ENCODE measurements at regions not wholly inside any gene's neighbourhood (a gene's known extent, or its start where the extent isn't known, plus 50 kb on each side); places are given as distances from the start of the nearest gene placed in this dataset.

GRCh38 chr11:62026739-62027370, 59.4 kb upstream of the FTH1 start:
- TF ChIP-seq EGR1 (IDR thresholded peaks at IDR 0.05): no peak
- TF ChIP-seq USF1 (IDR thresholded peaks at IDR 0.05): no peak
- TF ChIP-seq NFIC (IDR thresholded peaks at IDR 0.05): no peak
- TF ChIP-seq ZBTB7A (IDR thresholded peaks at IDR 0.05; ENCODE audit: low read depth): no peak

GRCh38 chr11:62025487-62026105, 58.2 kb upstream of the FTH1 start:
- TF ChIP-seq NFIC (IDR thresholded peaks at IDR 0.05): no peak
- TF ChIP-seq FOXM1 (IDR thresholded peaks at IDR 0.05; ENCODE audit: borderline replicate concordance, low read depth): no peak
- TF ChIP-seq TCF12 (IDR thresholded peaks at IDR 0.05; ENCODE audit: low read depth): no peak
- no peak for TF ChIP-seq USF1 (IDR thresholded peaks at IDR 0.05)
- TF ChIP-seq CREB1 (IDR thresholded peaks at IDR 0.05; ENCODE audit: low read depth): no peak
- no peak for TF ChIP-seq REST (IDR thresholded peaks at IDR 0.05; ENCODE audit: low read depth)

GRCh38 chr11:62024936-62025486, 57.6 kb upstream of the FTH1 start:
- TF ChIP-seq NFIC (IDR thresholded peaks at IDR 0.05): no peak
- no peak for TF ChIP-seq MAX (IDR thresholded peaks at IDR 0.05)
- no peak for TF ChIP-seq EP300 (IDR thresholded peaks at IDR 0.05; ENCODE audit: borderline replicate concordance)
- no peak for TF ChIP-seq CEBPB (IDR thresholded peaks at IDR 0.05)
- no peak for TF ChIP-seq TCF12 (IDR thresholded peaks at IDR 0.05; ENCODE audit: low read depth)
- no peak for TF ChIP-seq CREB1 (IDR thresholded peaks at IDR 0.05; ENCODE audit: low read depth)
- no peak for TF ChIP-seq FOXM1 (IDR thresholded peaks at IDR 0.05; ENCODE audit: borderline replicate concordance, low read depth)
- TF ChIP-seq YY1 (IDR thresholded peaks at IDR 0.05; ENCODE audit: low read depth): no peak
- TF ChIP-seq REST (IDR thresholded peaks at IDR 0.05; ENCODE audit: low read depth): no peak
- TF ChIP-seq EGR1 (IDR thresholded peaks at IDR 0.05): no peak
- no peak for TF ChIP-seq USF1 (IDR thresholded peaks at IDR 0.05)
- TF ChIP-seq RAD21 (IDR thresholded peaks at IDR 0.05; ENCODE audit: low read depth): no peak
- TF ChIP-seq TAF1 (IDR thresholded peaks at IDR 0.05; ENCODE audit: low read depth): no peak
- TF ChIP-seq ZBTB7A (IDR thresholded peaks at IDR 0.05; ENCODE audit: low read depth): no peak
- no peak for TF ChIP-seq TEAD4 (IDR thresholded peaks at IDR 0.05)

- TF ChIP-seq MAX (IDR thresholded peaks at IDR 0.05): no peak
- no peak for TF ChIP-seq TEAD4 (IDR thresholded peaks at IDR 0.05)
- no peak for TF ChIP-seq NFIC (IDR thresholded peaks at IDR 0.05)
- no peak for TF ChIP-seq USF1 (IDR thresholded peaks at IDR 0.05)
- no peak for TF ChIP-seq REST (IDR thresholded peaks at IDR 0.05; ENCODE audit: low read depth)
Measured at GRCh38 chr11:62022211-62022610, 54.8 kb upstream of the FTH1 start.
